Common myeloid progenitor, CD34-positive (primary cell): ENCODE measurements at regions not wholly inside any gene's neighbourhood (a gene's known extent, or its start where the extent isn't known, plus 50 kb on each side); places are given as distances from the start of the nearest gene placed in this dataset.

Experiments used
- CTCF ChIA-PET: fragments of 350-600 bp; sonication (Branson Sonifier 250); formaldehyde crosslinking; loops from one replicate; lab custom pipeline; 2021; ENCODE audit warnings: antibody characterized with exemption; lab: Charles Lee
- POLR2A ChIA-PET: fragments of 350-600 bp; sonication (Branson Sonifier 250); formaldehyde crosslinking; loops from one replicate; lab custom pipeline; 2021; ENCODE audit warnings: antibody characterized with exemption; lab: Charles Lee
- DNase-seq, 3 donors: peaks; one replicate each; pipeline versions ENCODE4 v3.0.0 to v3.0.0-alpha.2; 2013
- H3K27ac ChIP-seq, 2 experiments: 1 replicate in 1 of 2; 2 replicates in 1 of 2; pipeline ENCODE4 v1.7.0; 2013; ENCODE audit warnings: inconsistent platforms in 2 of 2, low read length in 2 of 2, mild to moderate bottlenecking in 2 of 2, low read depth in 1 of 2, moderate library complexity in 1 of 2; ENCODE audit not compliant: severe bottlenecking in 2 of 2, insufficient read depth in 1 of 2, poor library complexity in 1 of 2
- H3K27me3 ChIP-seq, 5 experiments: replicated peaks in 2 of 5; 1 replicate in 3 of 5; 2 replicates in 2 of 5; pipeline versions ENCODE4 v1.6.1 to v1.7.0; 2013; ENCODE audit warnings: low read length in 4 of 5, mild to moderate bottlenecking in 2 of 5, moderate library complexity in 2 of 5, inconsistent platforms in 1 of 5; ENCODE audit not compliant: insufficient read depth in 5 of 5, control insufficient read depth in 4 of 5
- H3K36me3 ChIP-seq, 4 experiments: 1 replicate in 2 of 4; 2 replicates in 2 of 4; pipeline versions ENCODE4 v1.6.1 to v1.7.0; 2013; ENCODE audit warnings: low read length in 3 of 4, control low read depth in 1 of 4, mild to moderate bottlenecking in 1 of 4; ENCODE audit not compliant: control insufficient read depth in 4 of 4, insufficient read depth in 4 of 4
- H3K4me1 ChIP-seq, 4 experiments: 1 replicate in 3 of 4; 2 replicates in 1 of 4; pipeline versions ENCODE4 v1.6.1 to v1.7.1; 2013; ENCODE audit warnings: low read length in 3 of 4, mild to moderate bottlenecking in 3 of 4, control low read depth in 1 of 4, inconsistent platforms in 1 of 4, moderate library complexity in 1 of 4; ENCODE audit not compliant: control insufficient read depth in 4 of 4, insufficient read depth in 4 of 4; ENCODE audit errors: control extremely low read depth in 1 of 4
- H3K4me3 ChIP-seq, 7 experiments: 1 replicate in 4 of 7; 2 replicates in 3 of 7; pipeline versions ENCODE4 v1.5.1 to v1.7.0; 2013; ENCODE audit warnings: mild to moderate bottlenecking in 7 of 7, low read length in 6 of 7, moderate library complexity in 6 of 7, inconsistent platforms in 2 of 7, low read depth in 2 of 7, control low read depth in 1 of 7; ENCODE audit not compliant: insufficient read depth in 4 of 7, control insufficient read depth in 1 of 7; ENCODE audit errors: extremely low read depth in 1 of 7
- H3K9me3 ChIP-seq, 5 experiments: 1 replicate in 4 of 5; 2 replicates in 1 of 5; pipeline versions ENCODE4 v1.6.1 to v1.7.1; 2013; ENCODE audit warnings: low read length in 4 of 5, mild to moderate bottlenecking in 2 of 5, inconsistent platforms in 1 of 5, low read depth in 1 of 5, moderate library complexity in 1 of 5; ENCODE audit not compliant: control insufficient read depth in 4 of 5, insufficient read depth in 2 of 5; ENCODE audit errors: control extremely low read depth in 1 of 5
- WGBS: methylation state at CpG from one replicate; pipeline ENCODE4 v1.1.5; 2013; ENCODE audit not compliant: insufficient coverage; 5-methylcytosine and 5-hydroxymethylcytosine counted together

- ChIA-PET POLR2A (interaction anchor here (0.6 kb wide), 1 partner anchor 507 kb away, joined by 3 read pairs; no protein-coding TSS in a partner anchor), CTCF (no interaction called here)
- WGBS: 90% methylated on average over 4 of the region's 6 CpGs
- DNase-seq: peak in 1 of 3 donors; percentile 17
- no peak overlapping the region for H3K4me3 ChIP-seq
- H3K27ac ChIP-seq: no peak overlapping the region
- no peaks in the 10 kb centered on the region for H3K27me3 ChIP-seq
- peaks cover 0 to 1% (median 0%) of the 10 kb centered on the region in 5 experiments for H3K9me3 ChIP-seq
- peaks cover 2 to 31% (median 20%) of the 10 kb centered on the region in 4 experiments for H3K4me1 ChIP-seq
- H3K36me3 ChIP-seq: no peaks in the 10 kb centered on the region
Observed at GRCh38 chr3:194738254-194739093, 52.8 kb downstream of the FAM43A start.

GRCh38 chr3:194739498-194740284, 54.0 kb downstream of the FAM43A start:
- H3K4me1 ChIP-seq: peaks cover 3 to 38% (median 21%) of the 10 kb centered on the region in 4 experiments
- no peaks in the 10 kb centered on the region for H3K27me3 ChIP-seq
- 98% methylated on average over 10 of the region's 11 CpGs for WGBS
- H3K4me3 ChIP-seq: no peak overlapping the region
- H3K27ac ChIP-seq: no peak overlapping the region
- peaks cover 0 to 1% (median 0%) of the 10 kb centered on the region in 5 experiments for H3K9me3 ChIP-seq
- CTCF ChIA-PET: interaction anchor here (0.9 kb wide), 1 partner anchor 32 kb away, joined by 3 read pairs; no protein-coding TSS in a partner anchor
- H3K36me3 ChIP-seq: no peaks in the 10 kb centered on the region
- POLR2A ChIA-PET: no interaction called here
- DNase-seq: no peak

DNA sequence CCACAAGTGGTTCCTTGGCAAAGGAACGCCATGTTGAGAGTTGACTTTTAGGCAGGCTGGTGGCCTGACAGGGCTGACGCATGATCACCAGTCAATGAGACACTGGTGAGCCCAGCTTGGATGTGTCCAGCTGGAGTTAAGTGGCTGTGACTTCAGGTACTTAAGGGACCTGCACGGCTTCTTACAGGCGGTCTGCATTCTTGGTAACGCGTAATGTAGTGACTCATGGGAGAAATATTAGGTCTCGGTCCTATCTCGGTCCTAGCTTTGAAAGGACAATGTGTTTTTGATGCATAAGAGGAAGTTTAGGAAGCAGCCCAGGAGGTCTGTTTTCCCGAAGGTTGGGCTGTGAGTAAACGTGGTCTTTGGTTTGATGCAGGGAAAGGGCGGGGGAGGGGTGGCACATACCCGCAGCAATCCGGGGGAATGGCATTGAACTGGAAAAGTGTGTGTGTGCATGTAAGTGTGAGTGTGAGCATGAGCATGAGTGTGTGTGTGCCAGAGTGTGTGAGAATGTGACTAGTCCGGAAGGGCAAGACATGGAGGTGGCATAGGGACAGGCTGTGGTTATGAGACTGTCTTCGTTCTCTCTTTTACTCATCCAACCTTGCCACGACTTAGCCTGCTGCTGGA, 55.3 kb downstream of the FAM43A start:
- Histone ChIP-seq H3K27me3 (no peaks in the 10 kb centered on the region), H3K9me3 (no peaks in the 10 kb centered on the region), H3K36me3 (no peaks in the 10 kb centered on the region), H3K4me1 (peaks cover 10 to 47% (median 26%) of the 10 kb centered on the region in 4 experiments), H3K4me3 (no peak overlapping the region), H3K27ac (no peak overlapping the region)
- no peak for DNase-seq
- ChIA-PET POLR2A (no interaction called here), CTCF (no interaction called here)
- WGBS: 79% methylated on average over 14 of the region's 16 CpGs

GRCh38 chr3:194741916-194742315, 56.2 kb downstream of the FAM43A start:
- ChIA-PET POLR2A (no interaction called here), CTCF (no interaction called here)
- DNase-seq: no peak
- no peaks in the 10 kb centered on the region for H3K27me3 ChIP-seq
- H3K9me3 ChIP-seq: no peaks in the 10 kb centered on the region
- H3K4me1 ChIP-seq: peaks cover 10 to 37% (median 17%) of the 10 kb centered on the region in 4 experiments
- no peak overlapping the region for H3K4me3 ChIP-seq
- no peak overlapping the region for H3K27ac ChIP-seq
- 81% methylated on average over 6 of the region's 7 CpGs for WGBS
- no peaks in the 10 kb centered on the region for H3K36me3 ChIP-seq

DNA sequence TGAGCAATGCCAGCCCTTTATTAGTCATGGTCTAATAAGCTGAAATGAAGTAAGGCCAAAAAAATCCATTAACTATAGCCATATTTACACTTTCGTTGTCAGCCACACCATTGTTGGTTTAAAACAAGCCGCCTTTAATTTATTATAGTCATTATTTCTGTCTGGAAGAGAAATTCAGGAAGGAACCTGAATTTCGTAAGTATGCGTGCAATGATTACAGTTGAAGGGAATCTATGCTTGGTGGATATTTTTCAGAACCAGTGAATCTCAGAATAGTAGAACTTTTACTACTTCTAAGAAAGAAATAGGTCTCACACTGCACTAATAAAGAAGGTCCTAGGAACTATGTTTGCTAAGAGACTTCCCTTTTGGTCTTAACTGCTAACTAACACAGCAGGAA, 59.1 kb downstream of the FAM43A start:
- ChIA-PET CTCF (no interaction called here), POLR2A (no interaction called here)
- no peak overlapping the region for H3K27ac ChIP-seq
- H3K9me3 ChIP-seq: no peaks in the 10 kb centered on the region
- no CpG with 5 or more reads among the region's 4 CpGs for WGBS
- no peaks in the 10 kb centered on the region for H3K36me3 ChIP-seq
- H3K4me3 ChIP-seq: no peak overlapping the region
- DNase-seq: no peak
- no peaks in the 10 kb centered on the region for H3K27me3 ChIP-seq
- H3K4me1 ChIP-seq: peaks cover 3 to 20% (median 10%) of the 10 kb centered on the region in 4 experiments

GRCh38 chr3:194745422-194746184, 59.9 kb downstream of the FAM43A start:
- peak in 2 of 3 donors; percentile 32 to 50 for DNase-seq
- H3K36me3 ChIP-seq: no peaks in the 10 kb centered on the region
- no peaks in the 10 kb centered on the region for H3K9me3 ChIP-seq
- H3K4me3 ChIP-seq: no peak overlapping the region
- H3K27ac ChIP-seq: no peak overlapping the region
- peaks cover 3 to 20% (median 10%) of the 10 kb centered on the region in 4 experiments for H3K4me1 ChIP-seq
- ChIA-PET CTCF (no interaction called here), POLR2A (no interaction called here)
- H3K27me3 ChIP-seq: no peaks in the 10 kb centered on the region
- WGBS: 86% methylated on average over 9 of the region's 9 CpGs
